ENCODE measurements at regions not wholly inside any gene's neighbourhood (a gene's known extent, or its start where the extent isn't known, plus 50 kb on each side); places are given as distances from the start of the nearest gene placed in this dataset.

DNA sequence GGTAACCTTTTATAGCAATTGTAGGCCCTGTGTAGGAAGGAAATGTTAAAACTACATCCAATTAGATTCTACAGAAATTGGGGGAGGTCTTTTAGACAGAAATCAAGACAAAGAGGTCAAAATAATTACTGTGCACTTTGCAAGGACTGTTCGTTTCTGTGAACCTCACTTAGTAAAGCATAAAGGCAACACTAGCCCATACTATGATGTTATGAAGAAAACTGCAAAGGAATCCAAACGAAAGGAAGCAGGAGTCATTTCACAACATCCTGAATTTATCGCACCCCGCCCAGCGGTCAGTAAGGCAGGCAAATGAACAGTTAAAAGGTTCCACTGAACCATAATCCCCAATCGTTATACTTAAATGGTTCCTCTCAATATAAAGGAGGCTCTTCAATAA lies 429.5 kb upstream of the ARID1B start:
- Histone ChIP-seq H3K27ac (ENCODE audit: low read depth, low read length) (no peak overlapping the region), H3K9ac (ENCODE audit: low read depth in 1 of 2, low read length in 2 of 2) (no peak overlapping the region), H3K4me3 (ENCODE audit: low read depth in 1 of 2, low read length in 2 of 2) (no peak overlapping the region), H3K36me3 (ENCODE audit: control insufficient read depth in 1 of 2, insufficient read depth in 2 of 2, low read length in 2 of 2) (no peaks in the 10 kb centered on the region), H3K27me3 (ENCODE audit: control insufficient read depth in 1 of 2, insufficient read depth in 2 of 2, low read length in 2 of 2) (no peaks in the 10 kb centered on the region), H3K9me3 (ENCODE audit: control insufficient read depth in 1 of 2, low read length in 2 of 2) (no peaks in the 10 kb centered on the region), H3K4me1 (ENCODE audit: control insufficient read depth in 1 of 2, insufficient read depth in 2 of 2, low read length in 2 of 2) (no peaks in the 10 kb centered on the region)

DNA sequence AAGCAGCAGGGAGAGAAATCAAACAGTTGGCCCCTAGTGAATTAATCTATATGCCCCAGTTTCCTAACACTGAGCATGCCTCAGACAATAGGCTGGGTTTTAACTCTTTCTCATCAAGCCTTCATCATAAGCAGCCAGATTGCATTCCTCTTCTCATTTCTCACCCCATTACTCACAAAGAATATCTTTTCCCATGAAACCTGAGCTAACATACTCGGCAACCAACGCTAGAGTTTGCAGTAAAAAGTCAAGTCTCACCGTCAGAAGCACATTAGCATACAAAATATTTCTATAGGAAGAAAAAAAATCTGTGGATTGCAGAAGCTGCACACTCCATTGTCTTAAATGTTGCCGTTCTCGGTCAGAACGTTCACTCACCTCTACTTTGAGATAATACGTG lies 429.9 kb upstream of the ARID1B start:
- Histone ChIP-seq H3K36me3 (ENCODE audit: control insufficient read depth in 1 of 2, insufficient read depth in 2 of 2, low read length in 2 of 2) (no peaks in the 10 kb centered on the region), H3K27me3 (ENCODE audit: control insufficient read depth in 1 of 2, insufficient read depth in 2 of 2, low read length in 2 of 2) (no peaks in the 10 kb centered on the region), H3K4me3 (ENCODE audit: low read depth in 1 of 2, low read length in 2 of 2) (no peak overlapping the region), H3K9me3 (ENCODE audit: control insufficient read depth in 1 of 2, low read length in 2 of 2) (no peaks in the 10 kb centered on the region), H3K4me1 (ENCODE audit: control insufficient read depth in 1 of 2, insufficient read depth in 2 of 2, low read length in 2 of 2) (no peaks in the 10 kb centered on the region), H3K27ac (ENCODE audit: low read depth, low read length) (no peak overlapping the region), H3K9ac (ENCODE audit: low read depth in 1 of 2, low read length in 2 of 2) (no peak overlapping the region)

DNA sequence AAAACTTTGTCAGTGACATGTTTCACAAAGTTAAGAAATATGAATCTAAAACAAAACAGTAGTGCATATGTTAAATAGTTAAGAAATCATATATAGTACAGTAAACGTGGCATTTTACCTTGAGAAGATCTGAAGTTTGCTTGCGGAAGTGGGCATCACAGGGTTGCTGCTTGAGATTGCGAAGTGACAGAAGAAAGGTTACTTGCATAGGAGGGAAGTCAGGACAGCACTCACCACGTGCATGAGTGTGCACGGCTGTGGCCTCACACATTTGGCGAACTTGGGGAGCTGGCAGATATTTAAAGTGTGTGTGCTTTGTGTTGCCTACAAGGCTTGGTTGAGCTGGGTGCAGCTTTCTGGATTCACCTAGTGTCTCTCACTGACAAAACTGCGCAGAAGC lies 431.5 kb upstream of the ARID1B start:
- no peaks in the 10 kb centered on the region for H3K27me3 ChIP-seq (ENCODE audit: control insufficient read depth in 1 of 2, insufficient read depth in 2 of 2, low read length in 2 of 2)
- H3K36me3 ChIP-seq (ENCODE audit: control insufficient read depth in 1 of 2, insufficient read depth in 2 of 2, low read length in 2 of 2): no peaks in the 10 kb centered on the region
- no peak overlapping the region for H3K27ac ChIP-seq (ENCODE audit: low read depth, low read length)
- H3K4me3 ChIP-seq (ENCODE audit: low read depth in 1 of 2, low read length in 2 of 2): no peak overlapping the region
- no peaks in the 10 kb centered on the region for H3K4me1 ChIP-seq (ENCODE audit: control insufficient read depth in 1 of 2, insufficient read depth in 2 of 2, low read length in 2 of 2)
- no peak overlapping the region for H3K9ac ChIP-seq (ENCODE audit: low read depth in 1 of 2, low read length in 2 of 2)
- no peaks in the 10 kb centered on the region for H3K9me3 ChIP-seq (ENCODE audit: control insufficient read depth in 1 of 2, low read length in 2 of 2)

DNA sequence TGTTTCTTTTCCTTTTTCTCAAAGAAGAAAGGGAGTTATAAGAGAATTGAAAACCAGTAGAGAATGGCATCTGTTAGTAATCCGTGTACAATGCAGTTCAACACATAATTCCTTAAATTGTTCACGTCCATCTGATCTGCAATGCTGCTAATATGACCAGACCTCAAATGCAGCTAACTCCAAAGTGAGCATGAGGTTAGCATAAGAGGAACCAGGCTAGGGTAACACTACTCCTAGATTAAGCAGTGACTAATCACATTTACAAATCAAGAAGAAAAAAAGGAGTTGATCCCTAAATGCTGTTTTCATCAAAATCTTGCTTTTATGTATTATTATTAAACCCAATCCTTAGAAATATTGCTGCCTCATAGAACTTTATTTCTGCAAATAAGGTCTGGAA lies 432.7 kb upstream of the ARID1B start:
- Histone ChIP-seq H3K4me3 (ENCODE audit: low read depth in 1 of 2, low read length in 2 of 2) (no peak overlapping the region), H3K27me3 (ENCODE audit: control insufficient read depth in 1 of 2, insufficient read depth in 2 of 2, low read length in 2 of 2) (no peaks in the 10 kb centered on the region), H3K9ac (ENCODE audit: low read depth in 1 of 2, low read length in 2 of 2) (no peak overlapping the region), H3K27ac (ENCODE audit: low read depth, low read length) (no peak overlapping the region), H3K9me3 (ENCODE audit: control insufficient read depth in 1 of 2, low read length in 2 of 2) (no peaks in the 10 kb centered on the region), H3K36me3 (ENCODE audit: control insufficient read depth in 1 of 2, insufficient read depth in 2 of 2, low read length in 2 of 2) (no peaks in the 10 kb centered on the region), H3K4me1 (ENCODE audit: control insufficient read depth in 1 of 2, insufficient read depth in 2 of 2, low read length in 2 of 2) (no peaks in the 10 kb centered on the region)

DNA sequence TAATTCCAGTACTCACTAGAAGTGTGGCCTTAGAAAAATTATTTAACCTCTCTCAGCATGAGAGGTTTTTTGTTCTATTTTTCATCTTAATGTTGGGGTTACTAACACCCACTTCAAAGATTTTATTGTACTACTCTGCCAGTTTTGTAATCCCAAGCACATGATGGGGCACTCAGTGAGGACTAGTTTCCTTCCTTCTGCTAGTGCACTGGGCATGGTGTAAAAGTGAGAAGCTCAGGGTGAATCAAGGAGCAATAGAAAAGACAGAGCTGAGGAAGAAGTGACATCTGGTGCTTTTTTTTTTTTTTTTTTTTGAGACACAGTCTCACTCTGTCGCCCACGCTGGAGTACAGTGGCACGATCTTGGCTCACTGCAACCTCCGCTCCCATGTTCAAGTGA lies 439.4 kb upstream of the ARID1B start:
- Histone ChIP-seq H3K36me3 (ENCODE audit: control insufficient read depth in 1 of 2, insufficient read depth in 2 of 2, low read length in 2 of 2) (no peaks in the 10 kb centered on the region), H3K27me3 (ENCODE audit: control insufficient read depth in 1 of 2, insufficient read depth in 2 of 2, low read length in 2 of 2) (no peaks in the 10 kb centered on the region), H3K4me1 (ENCODE audit: control insufficient read depth in 1 of 2, insufficient read depth in 2 of 2, low read length in 2 of 2) (no peaks in the 10 kb centered on the region), H3K9me3 (ENCODE audit: control insufficient read depth in 1 of 2, low read length in 2 of 2) (no peaks in the 10 kb centered on the region), H3K4me3 (ENCODE audit: low read depth in 1 of 2, low read length in 2 of 2) (no peak overlapping the region), H3K27ac (ENCODE audit: low read depth, low read length) (no peak overlapping the region), H3K9ac (ENCODE audit: low read depth in 1 of 2, low read length in 2 of 2) (no peak overlapping the region)

- H3K36me3 ChIP-seq (ENCODE audit: control insufficient read depth in 1 of 2, insufficient read depth in 2 of 2, low read length in 2 of 2): no peaks in the 10 kb centered on the region
- H3K9me3 ChIP-seq (ENCODE audit: control insufficient read depth in 1 of 2, low read length in 2 of 2): peaks cover 2 to 6% of the 10 kb centered on the region in 2 donors
- H3K27ac ChIP-seq (ENCODE audit: low read depth, low read length): no peak overlapping the region
- no peak overlapping the region for H3K4me3 ChIP-seq (ENCODE audit: low read depth in 1 of 2, low read length in 2 of 2)
- H3K4me1 ChIP-seq (ENCODE audit: control insufficient read depth in 1 of 2, insufficient read depth in 2 of 2, low read length in 2 of 2): no peaks in the 10 kb centered on the region
- no peak overlapping the region for H3K9ac ChIP-seq (ENCODE audit: low read depth in 1 of 2, low read length in 2 of 2)
- no peaks in the 10 kb centered on the region for H3K27me3 ChIP-seq (ENCODE audit: control insufficient read depth in 1 of 2, insufficient read depth in 2 of 2, low read length in 2 of 2)
Observed at GRCh38 chr6:156336733-156337132, 440.4 kb upstream of the ARID1B start.

- Histone ChIP-seq H3K27me3 (ENCODE audit: control insufficient read depth in 1 of 2, insufficient read depth in 2 of 2, low read length in 2 of 2) (no peaks in the 10 kb centered on the region), H3K27ac (ENCODE audit: low read depth, low read length) (no peak overlapping the region), H3K4me3 (ENCODE audit: low read depth in 1 of 2, low read length in 2 of 2) (no peak overlapping the region), H3K36me3 (ENCODE audit: control insufficient read depth in 1 of 2, insufficient read depth in 2 of 2, low read length in 2 of 2) (no peaks in the 10 kb centered on the region), H3K9ac (ENCODE audit: low read depth in 1 of 2, low read length in 2 of 2) (no peak overlapping the region), H3K4me1 (ENCODE audit: control insufficient read depth in 1 of 2, insufficient read depth in 2 of 2, low read length in 2 of 2) (no peaks in the 10 kb centered on the region), H3K9me3 (ENCODE audit: control insufficient read depth in 1 of 2, low read length in 2 of 2) (peaks cover 2 to 6% of the 10 kb centered on the region in 2 donors)
Observed at GRCh38 chr6:156336089-156336488, 441.1 kb upstream of the ARID1B start.

GRCh38 chr6:156334966-156335365 lies 442.2 kb upstream of the ARID1B start:
- Histone ChIP-seq H3K9me3 (ENCODE audit: control insufficient read depth in 1 of 2, low read length in 2 of 2) (peaks cover 2 to 6% of the 10 kb centered on the region in 2 donors), H3K27ac (ENCODE audit: low read depth, low read length) (no peak overlapping the region), H3K9ac (ENCODE audit: low read depth in 1 of 2, low read length in 2 of 2) (no peak overlapping the region), H3K4me3 (ENCODE audit: low read depth in 1 of 2, low read length in 2 of 2) (no peak overlapping the region), H3K27me3 (ENCODE audit: control insufficient read depth in 1 of 2, insufficient read depth in 2 of 2, low read length in 2 of 2) (no peaks in the 10 kb centered on the region), H3K4me1 (ENCODE audit: control insufficient read depth in 1 of 2, insufficient read depth in 2 of 2, low read length in 2 of 2) (no peaks in the 10 kb centered on the region), H3K36me3 (ENCODE audit: control insufficient read depth in 1 of 2, insufficient read depth in 2 of 2, low read length in 2 of 2) (no peaks in the 10 kb centered on the region)

GRCh38 chr6:156319707-156320106 lies 457.5 kb upstream of the ARID1B start:
- Histone ChIP-seq H3K27me3 (ENCODE audit: control insufficient read depth in 1 of 2, insufficient read depth in 2 of 2, low read length in 2 of 2) (no peaks in the 10 kb centered on the region), H3K4me3 (ENCODE audit: low read depth in 1 of 2, low read length in 2 of 2) (no peak overlapping the region), H3K9ac (ENCODE audit: low read depth in 1 of 2, low read length in 2 of 2) (no peak overlapping the region), H3K36me3 (ENCODE audit: control insufficient read depth in 1 of 2, insufficient read depth in 2 of 2, low read length in 2 of 2) (no peaks in the 10 kb centered on the region), H3K9me3 (ENCODE audit: control insufficient read depth in 1 of 2, low read length in 2 of 2) (no peaks in the 10 kb centered on the region), H3K4me1 (ENCODE audit: control insufficient read depth in 1 of 2, insufficient read depth in 2 of 2, low read length in 2 of 2) (no peaks in the 10 kb centered on the region), H3K27ac (ENCODE audit: low read depth, low read length) (no peak overlapping the region)

- Histone ChIP-seq H3K36me3 (ENCODE audit: control insufficient read depth in 1 of 2, insufficient read depth in 2 of 2, low read length in 2 of 2) (no peaks in the 10 kb centered on the region), H3K27me3 (ENCODE audit: control insufficient read depth in 1 of 2, insufficient read depth in 2 of 2, low read length in 2 of 2) (no peaks in the 10 kb centered on the region), H3K4me3 (ENCODE audit: low read depth in 1 of 2, low read length in 2 of 2) (no peak overlapping the region), H3K9me3 (ENCODE audit: control insufficient read depth in 1 of 2, low read length in 2 of 2) (no peaks in the 10 kb centered on the region), H3K9ac (ENCODE audit: low read depth in 1 of 2, low read length in 2 of 2) (no peak overlapping the region), H3K4me1 (ENCODE audit: control insufficient read depth in 1 of 2, insufficient read depth in 2 of 2, low read length in 2 of 2) (no peaks in the 10 kb centered on the region), H3K27ac (ENCODE audit: low read depth, low read length) (no peak overlapping the region)
Observed at GRCh38 chr6:156316583-156317125, 460.5 kb upstream of the ARID1B start.

DNA sequence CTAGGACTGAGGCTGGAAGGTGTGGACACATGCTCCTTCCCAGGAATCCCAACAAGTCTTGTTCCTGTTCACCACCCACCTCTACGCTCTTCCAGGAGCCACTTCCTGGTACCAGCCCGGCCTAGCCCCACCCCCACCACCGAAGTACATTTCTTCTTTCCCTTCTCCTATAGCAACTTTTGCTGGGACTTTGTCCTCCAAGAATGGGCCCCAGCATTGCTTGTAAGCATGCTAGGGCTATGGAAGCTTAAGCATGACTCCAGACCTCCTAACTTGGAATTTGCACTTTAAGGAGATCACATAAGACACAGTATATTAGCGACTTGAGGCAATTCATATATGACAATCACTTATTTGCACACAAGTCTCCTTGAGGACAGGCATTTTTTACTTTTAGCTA lies 462.0 kb upstream of the ARID1B start:
- no peaks in the 10 kb centered on the region for H3K4me1 ChIP-seq (ENCODE audit: control insufficient read depth in 1 of 2, insufficient read depth in 2 of 2, low read length in 2 of 2)
- H3K9me3 ChIP-seq (ENCODE audit: control insufficient read depth in 1 of 2, low read length in 2 of 2): no peaks in the 10 kb centered on the region
- no peak overlapping the region for H3K4me3 ChIP-seq (ENCODE audit: low read depth in 1 of 2, low read length in 2 of 2)
- no peak overlapping the region for H3K27ac ChIP-seq (ENCODE audit: low read depth, low read length)
- no peaks in the 10 kb centered on the region for H3K27me3 ChIP-seq (ENCODE audit: control insufficient read depth in 1 of 2, insufficient read depth in 2 of 2, low read length in 2 of 2)
- H3K9ac ChIP-seq (ENCODE audit: low read depth in 1 of 2, low read length in 2 of 2): no peak overlapping the region
- H3K36me3 ChIP-seq (ENCODE audit: control insufficient read depth in 1 of 2, insufficient read depth in 2 of 2, low read length in 2 of 2): no peaks in the 10 kb centered on the region

Measured in duodenal mucosa (tissue), 2 donors.